Breast epithelium (tissue), 3 donors: ENCODE measurements at regions not wholly inside any gene's neighbourhood (a gene's known extent, or its start where the extent isn't known, plus 50 kb on each side); places are given as distances from the start of the nearest gene placed in this dataset.

ENCODE experiments used
- CTCF ChIP-seq, 3 donors: fragments of 450-650 bp; IDR thresholded peaks; one replicate each; pipeline ENCODE4 v1.5.1; 2016 to 2017; ENCODE audit warnings: antibody characterized with exemption in 3 of 3, mild to moderate bottlenecking in 3 of 3, moderate library complexity in 3 of 3
- POLR2A ChIP-seq: fragments of 450-650 bp; IDR thresholded peaks from one replicate; pipeline ENCODE4 v1.6.1; 2016; ENCODE audit warnings: antibody characterized with exemption, mild to moderate bottlenecking, moderate library complexity

DNA sequence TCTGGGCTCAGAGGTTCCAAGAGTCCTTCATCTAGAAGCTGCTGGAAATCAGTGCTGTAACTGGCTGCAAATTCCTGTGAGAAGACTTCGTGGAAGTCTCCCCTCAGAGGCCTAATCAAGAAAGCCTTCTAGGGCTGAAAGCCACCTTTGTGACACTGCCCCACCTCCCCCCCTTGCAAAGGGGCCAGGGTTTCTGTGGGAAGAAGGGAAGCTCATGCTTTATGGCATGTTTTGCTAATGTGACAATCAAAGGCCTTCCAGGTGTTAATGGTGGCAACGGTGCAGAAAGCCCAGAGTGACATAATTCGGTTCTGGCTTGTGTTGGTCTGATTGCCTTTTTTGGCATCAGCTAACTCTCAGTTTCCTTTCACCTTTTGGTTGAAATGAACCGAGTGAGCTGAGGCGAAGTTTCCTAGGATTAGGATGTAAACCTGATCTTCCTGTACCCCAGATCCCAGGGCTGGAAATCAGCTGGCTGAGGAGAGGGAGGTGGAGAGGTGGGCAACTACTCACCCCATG lies 126.9 kb upstream of the TRIB2 start:
- TF ChIP-seq CTCF (IDR thresholded peaks at IDR 0.05), result no peak
- TF ChIP-seq POLR2A, result no peak
